AG04449 (cell line): ENCODE measurements at regions not wholly inside any gene's neighbourhood (a gene's known extent, or its start where the extent isn't known, plus 50 kb on each side); places are given as distances from the start of the nearest gene placed in this dataset.

Experiments
- CTCF ChIA-PET: fragments of 350-600 bp; formaldehyde crosslinking; extraction: SDS; loops from one replicate; lab custom pipeline; 2021; ENCODE audit warnings: antibody characterized with exemption; lab: Yijun Ruan, JAX
- POLR2A ChIA-PET: fragments of 400-600, 350-600 bp; formaldehyde crosslinking; extraction: SDS; loops from one replicate; lab custom pipeline; 2020; ENCODE audit warnings: antibody characterized with exemption, inconsistent platforms; lab: Yijun Ruan, JAX
- DNase-seq: peaks from one replicate; pipeline ENCODE4 v3.0.0-alpha.2; 2010; ENCODE audit warnings: low read depth, low spot score
- H3K4me3 ChIP-seq: 2 replicates; pipeline ENCODE4 v1.5.1; 2011; ENCODE audit warnings: low read depth, mild to moderate bottlenecking, control low read depth, low read length
- CTCF ChIP-seq: IDR thresholded peaks from one replicate; pipeline ENCODE4 v1.5.1; 2011; ENCODE audit warnings: mild to moderate bottlenecking, moderate library complexity, low read length, control low read depth, inconsistent platforms; ENCODE audit not compliant: insufficient read depth; ENCODE audit errors: missing control alignments

- TF ChIP-seq CTCF: no peak
- POLR2A ChIA-PET: no interaction called here
- H3K4me3 ChIP-seq: no peak overlapping the region
- CTCF ChIA-PET: no interaction called here
- no peak for DNase-seq
Measured at GRCh38 chr2:117679952-117680351, 134.5 kb upstream of the DDX18 start.

DNA sequence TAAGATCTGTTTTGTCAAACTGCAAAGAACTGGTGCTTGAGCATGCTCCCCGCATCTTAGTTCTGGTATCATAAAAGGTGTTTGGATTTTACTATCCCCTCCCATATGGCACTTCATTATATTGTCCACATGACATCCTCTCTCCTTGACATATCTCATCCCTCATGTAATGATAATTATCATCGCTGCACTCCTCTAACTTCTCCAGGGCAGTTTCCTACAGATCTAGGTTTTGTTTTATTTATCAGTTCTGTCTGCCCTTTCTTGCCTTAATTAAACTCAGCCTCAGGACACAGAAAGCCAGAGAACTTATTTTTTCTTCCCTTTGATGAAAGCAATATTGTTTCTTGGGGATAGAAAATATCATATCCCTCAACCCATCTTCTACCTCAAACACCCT is 129.6 kb upstream of the DDX18 start:
- TF ChIP-seq CTCF: no peak
- H3K4me3 ChIP-seq: no peak overlapping the region
- CTCF ChIA-PET: no interaction called here
- no peak for DNase-seq
- POLR2A ChIA-PET: no interaction called here

GRCh38 chr2:117686699-117687098 is 127.8 kb upstream of the DDX18 start:
- POLR2A ChIA-PET: no interaction called here
- no peak for TF ChIP-seq CTCF
- no peak overlapping the region for H3K4me3 ChIP-seq
- no peak for DNase-seq
- CTCF ChIA-PET: no interaction called here

DNA sequence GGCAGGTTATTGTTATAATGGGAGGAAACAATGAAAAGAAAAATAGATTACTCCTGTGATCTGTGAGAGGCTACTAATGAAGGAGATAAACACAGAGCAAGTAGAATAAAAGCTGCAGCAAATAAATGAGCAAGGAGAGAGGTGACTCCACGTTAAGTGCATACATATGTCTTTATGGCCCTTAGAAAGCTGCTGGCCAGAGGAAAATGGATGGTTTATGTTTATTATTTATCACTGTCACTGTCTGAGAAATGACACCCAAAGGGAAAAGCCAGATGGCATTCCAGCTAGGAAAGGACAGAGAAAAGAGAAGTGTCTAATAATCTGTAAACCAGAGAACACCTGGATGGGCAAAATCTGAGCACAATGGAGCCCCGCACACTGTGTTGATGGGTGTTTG is 122.9 kb upstream of the DDX18 start:
- no peak for TF ChIP-seq CTCF
- ChIA-PET CTCF (no interaction called here), POLR2A (no interaction called here)
- no peak for DNase-seq
- H3K4me3 ChIP-seq: no peak overlapping the region

GRCh38 chr2:117692001-117692763 is 122.3 kb upstream of the DDX18 start:
- DNase-seq: no peak
- no peak for TF ChIP-seq CTCF
- H3K4me3 ChIP-seq: no peak overlapping the region
- POLR2A ChIA-PET: no interaction called here
- CTCF ChIA-PET: no interaction called here

DNA sequence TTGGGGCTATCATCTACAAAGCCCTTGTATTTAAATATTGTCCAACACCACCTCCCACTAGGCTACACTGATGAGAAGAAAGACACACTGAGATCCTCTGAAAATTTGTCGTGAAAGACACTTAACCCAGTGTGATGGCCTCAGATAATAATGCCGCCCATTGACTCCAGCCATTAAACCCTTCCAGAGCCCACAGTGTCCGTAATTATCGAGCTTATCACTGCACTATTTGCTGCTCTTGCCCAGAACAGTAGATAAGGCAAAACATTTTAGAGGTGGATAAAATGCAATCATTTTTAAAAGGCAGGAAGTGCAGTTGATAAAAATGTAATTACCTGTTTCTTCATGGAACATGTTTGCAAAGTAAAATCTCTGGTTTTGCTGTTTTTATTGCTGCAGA is 121.3 kb upstream of the DDX18 start:
- H3K4me3 ChIP-seq: no peak overlapping the region
- POLR2A ChIA-PET: no interaction called here
- CTCF ChIA-PET: no interaction called here
- no peak for DNase-seq
- no peak for TF ChIP-seq CTCF
